ENCODE measurements at regions not wholly inside any gene's neighbourhood (a gene's known extent, or its start where the extent isn't known, plus 50 kb on each side); places are given as distances from the start of the nearest gene placed in this dataset.

DNA sequence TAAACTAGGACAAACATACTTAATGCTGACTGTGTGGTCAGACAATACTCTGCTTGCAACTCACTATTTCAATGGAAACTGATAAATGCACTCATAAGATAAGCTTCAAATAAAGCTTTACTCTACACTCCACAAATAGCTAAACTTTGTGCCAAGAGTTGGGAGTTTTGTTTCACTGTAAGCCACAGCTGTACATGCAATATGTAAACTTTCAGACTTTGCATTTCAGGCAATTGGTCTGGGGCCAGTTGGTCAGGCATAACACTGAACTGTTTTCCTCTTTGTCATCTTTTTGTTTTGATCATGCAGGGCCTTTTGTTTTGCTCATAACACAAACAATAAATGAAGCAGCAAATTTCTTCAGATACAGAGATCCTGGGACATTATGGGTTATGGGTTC lies 426.2 kb downstream of the IPO8 start (continued):
- no peak for TF ChIP-seq HNF4A (conservative IDR thresholded peaks at IDR 0.05)
- no peak for TF ChIP-seq ATF3 (IDR thresholded peaks at IDR 0.05)
- TF ChIP-seq FOXA2 (IDR thresholded peaks at IDR 0.05), result no peak
- no peak for TF ChIP-seq RXRA (IDR thresholded peaks at IDR 0.05)
- no peak for TF ChIP-seq JUND (IDR thresholded peaks at IDR 0.05)
- TF ChIP-seq, protein P1, sequence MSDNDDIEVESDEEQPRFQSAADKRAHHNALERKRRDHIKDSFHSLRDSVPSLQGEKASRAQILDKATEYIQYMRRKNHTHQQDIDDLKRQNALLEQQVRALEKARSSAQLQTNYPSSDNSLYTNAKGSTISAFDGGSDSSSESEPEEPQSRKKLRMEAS (IDR thresholded peaks at IDR 0.05), result no peak
- no peak for TF ChIP-seq SP1 (IDR thresholded peaks at IDR 0.05)
- no peak for TF ChIP-seq YY1 (IDR thresholded peaks at IDR 0.05)

GRCh38 chr12:30268041-30268440 lies 427.6 kb downstream of the IPO8 start:
- no peaks in the 10 kb centered on the region for H3K36me3 ChIP-seq (ENCODE audit: control insufficient read depth in 4 of 4, insufficient read depth in 3 of 4, low read depth in 1 of 4, low read length in 3 of 4)
- H3K4me1 ChIP-seq (ENCODE audit: control insufficient read depth in 4 of 4, insufficient read depth in 4 of 4, low read length in 3 of 4), result no peaks in the 10 kb centered on the region
- peaks cover 0 to 7% (median 7%) of the 10 kb centered on the region in 4 donors for H3K9me3 ChIP-seq (ENCODE audit: control insufficient read depth in 4 of 4, low read length in 3 of 4)
- no peak overlapping the region for H3K27ac ChIP-seq (ENCODE audit: low read depth in 1 of 2, low read length in 2 of 2)
- TF ChIP-seq FOXA2 (IDR thresholded peaks at IDR 0.05) (no peak), REST (IDR thresholded peaks at IDR 0.05) (no peak), FOXA1 (IDR thresholded peaks at IDR 0.05) (no peak), NR2F2 (IDR thresholded peaks at IDR 0.05) (no peak), RAD21 (IDR thresholded peaks at IDR 0.05) (no peak), ZBTB33 (IDR thresholded peaks at IDR 0.05) (no peak), RXRA (IDR thresholded peaks at IDR 0.05) (no peak), JUND (IDR thresholded peaks at IDR 0.05) (no peak), ATF3 (IDR thresholded peaks at IDR 0.05) (no peak), EGR1 (IDR thresholded peaks at IDR 0.05; ENCODE audit: low read depth in 2 of 2) (no peak), GABPA (IDR thresholded peaks at IDR 0.05 in 1 of 2, conservative IDR thresholded peaks at IDR 0.05 in 1 of 2) (no peak), TAF1 (conservative IDR thresholded peaks at IDR 0.05) (no peak), HNF4G (IDR thresholded peaks at IDR 0.05) (no peak), YY1 (IDR thresholded peaks at IDR 0.05) (no peak), SP1 (IDR thresholded peaks at IDR 0.05) (no peak), HNF4A (conservative IDR thresholded peaks at IDR 0.05) (no peak)
- TF ChIP-seq, protein P1 (IDR thresholded peaks at IDR 0.05), result no peak
- TF ChIP-seq, protein P2, sequence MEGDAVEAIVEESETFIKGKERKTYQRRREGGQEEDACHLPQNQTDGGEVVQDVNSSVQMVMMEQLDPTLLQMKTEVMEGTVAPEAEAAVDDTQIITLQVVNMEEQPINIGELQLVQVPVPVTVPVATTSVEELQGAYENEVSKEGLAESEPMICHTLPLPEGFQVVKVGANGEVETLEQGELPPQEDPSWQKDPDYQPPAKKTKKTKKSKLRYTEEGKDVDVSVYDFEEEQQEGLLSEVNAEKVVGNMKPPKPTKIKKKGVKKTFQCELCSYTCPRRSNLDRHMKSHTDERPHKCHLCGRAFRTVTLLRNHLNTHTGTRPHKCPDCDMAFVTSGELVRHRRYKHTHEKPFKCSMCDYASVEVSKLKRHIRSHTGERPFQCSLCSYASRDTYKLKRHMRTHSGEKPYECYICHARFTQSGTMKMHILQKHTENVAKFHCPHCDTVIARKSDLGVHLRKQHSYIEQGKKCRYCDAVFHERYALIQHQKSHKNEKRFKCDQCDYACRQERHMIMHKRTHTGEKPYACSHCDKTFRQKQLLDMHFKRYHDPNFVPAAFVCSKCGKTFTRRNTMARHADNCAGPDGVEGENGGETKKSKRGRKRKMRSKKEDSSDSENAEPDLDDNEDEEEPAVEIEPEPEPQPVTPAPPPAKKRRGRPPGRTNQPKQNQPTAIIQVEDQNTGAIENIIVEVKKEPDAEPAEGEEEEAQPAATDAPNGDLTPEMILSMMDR (IDR thresholded peaks at IDR 0.05; ENCODE audit: low read depth, low read length, missing input control), result no peak
- no peaks in the 10 kb centered on the region for H3K27me3 ChIP-seq (ENCODE audit: control insufficient read depth in 4 of 4, insufficient read depth in 4 of 4, low read length in 3 of 4)
- H3K9ac ChIP-seq (ENCODE audit: low read depth in 1 of 2, low read length in 2 of 2), result no peak overlapping the region
- H3K4me3 ChIP-seq (ENCODE audit: low read depth in 1 of 3, low read length in 3 of 3), result no peak overlapping the region
- DNase-seq (ENCODE audit: low spot score), result no peak
- 98% methylated on average over 2 of the region's 2 CpGs for WGBS
